Fibroblast of skin of scalp (primary cell): ENCODE measurements at regions not wholly inside any gene's neighbourhood (a gene's known extent, or its start where the extent isn't known, plus 50 kb on each side); places are given as distances from the start of the nearest gene placed in this dataset.

Experiments used
- DNase-seq: peaks from one replicate; pipeline ENCODE4 v3.0.0-alpha.2; 2013

DNA sequence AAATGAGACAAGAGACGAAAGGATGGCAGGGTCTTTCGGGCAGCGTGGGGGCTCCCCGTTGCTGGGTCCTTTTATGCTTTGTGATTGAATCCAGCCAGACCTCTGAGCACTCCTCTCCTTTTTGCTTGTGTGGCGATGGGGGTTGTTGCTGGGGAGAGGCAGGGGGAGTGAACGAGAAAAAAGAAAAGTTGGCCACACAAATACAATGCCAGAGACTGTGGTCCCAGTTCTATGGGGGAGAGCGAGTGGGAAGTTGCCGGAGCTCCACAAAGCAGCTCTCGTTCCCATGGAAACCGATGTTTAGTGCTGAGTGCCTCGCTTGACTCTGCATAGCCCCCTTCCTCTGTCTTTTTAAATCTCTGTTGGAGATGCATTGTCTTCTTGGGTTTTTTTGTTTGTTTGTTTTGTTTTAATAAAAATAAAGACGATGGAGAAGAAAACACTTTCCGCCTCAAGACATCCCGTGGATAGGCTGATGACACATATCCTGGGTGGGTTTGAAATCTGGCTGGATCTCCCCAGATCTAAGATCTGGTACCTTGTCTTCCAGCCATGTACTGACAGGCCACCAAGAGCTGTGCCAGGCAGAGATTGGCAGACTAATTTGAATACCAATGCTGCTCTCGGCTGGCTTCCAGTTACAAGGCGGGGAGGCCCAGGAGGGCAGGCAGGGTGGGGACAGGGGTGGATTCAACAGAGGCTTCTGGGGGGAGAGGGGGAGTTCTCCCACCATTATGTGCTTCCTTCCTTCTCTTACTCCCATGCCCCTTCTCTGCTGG is 529.3 kb downstream of the QKI start:
- DNase-seq, result peak; percentile 52

DNA sequence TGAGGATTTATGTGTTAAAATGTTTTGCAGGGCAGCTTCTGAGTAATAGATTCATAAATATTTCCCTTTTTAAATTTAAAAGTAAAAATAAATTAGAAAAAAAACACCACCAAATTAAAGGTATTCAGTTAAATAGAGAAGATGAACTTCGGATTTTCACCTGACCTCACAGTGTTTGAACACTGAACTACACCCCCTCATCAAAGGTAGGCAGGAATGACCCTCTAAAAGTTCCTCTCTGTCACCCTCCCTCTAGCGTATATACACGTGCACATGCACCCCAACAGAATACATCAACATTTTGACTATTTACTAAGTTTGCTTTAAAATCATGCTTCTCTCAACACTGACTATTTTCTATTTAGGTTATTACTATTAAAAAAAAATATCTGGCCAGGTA is 528.3 kb downstream of the QKI start:
- DNase-seq, result no peak

DNA sequence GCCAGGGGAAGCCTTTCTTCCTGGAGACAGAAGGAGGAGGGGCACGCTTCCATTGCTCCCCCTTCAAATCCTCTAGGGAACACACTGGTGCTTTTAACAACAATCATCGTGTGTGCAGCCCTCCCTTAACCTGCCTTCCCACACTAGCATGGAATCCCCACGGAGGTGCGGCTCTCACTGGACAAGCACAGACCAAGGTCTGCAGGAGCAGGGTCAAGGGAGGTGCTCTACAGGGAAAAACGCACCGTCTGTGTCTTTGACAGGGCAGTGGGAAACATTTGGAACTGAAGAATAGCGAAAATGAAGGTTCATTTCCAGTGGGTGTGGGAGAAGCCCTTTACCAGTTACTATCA is 527.1 kb downstream of the QKI start:
- DNase-seq, result no peak

DNA sequence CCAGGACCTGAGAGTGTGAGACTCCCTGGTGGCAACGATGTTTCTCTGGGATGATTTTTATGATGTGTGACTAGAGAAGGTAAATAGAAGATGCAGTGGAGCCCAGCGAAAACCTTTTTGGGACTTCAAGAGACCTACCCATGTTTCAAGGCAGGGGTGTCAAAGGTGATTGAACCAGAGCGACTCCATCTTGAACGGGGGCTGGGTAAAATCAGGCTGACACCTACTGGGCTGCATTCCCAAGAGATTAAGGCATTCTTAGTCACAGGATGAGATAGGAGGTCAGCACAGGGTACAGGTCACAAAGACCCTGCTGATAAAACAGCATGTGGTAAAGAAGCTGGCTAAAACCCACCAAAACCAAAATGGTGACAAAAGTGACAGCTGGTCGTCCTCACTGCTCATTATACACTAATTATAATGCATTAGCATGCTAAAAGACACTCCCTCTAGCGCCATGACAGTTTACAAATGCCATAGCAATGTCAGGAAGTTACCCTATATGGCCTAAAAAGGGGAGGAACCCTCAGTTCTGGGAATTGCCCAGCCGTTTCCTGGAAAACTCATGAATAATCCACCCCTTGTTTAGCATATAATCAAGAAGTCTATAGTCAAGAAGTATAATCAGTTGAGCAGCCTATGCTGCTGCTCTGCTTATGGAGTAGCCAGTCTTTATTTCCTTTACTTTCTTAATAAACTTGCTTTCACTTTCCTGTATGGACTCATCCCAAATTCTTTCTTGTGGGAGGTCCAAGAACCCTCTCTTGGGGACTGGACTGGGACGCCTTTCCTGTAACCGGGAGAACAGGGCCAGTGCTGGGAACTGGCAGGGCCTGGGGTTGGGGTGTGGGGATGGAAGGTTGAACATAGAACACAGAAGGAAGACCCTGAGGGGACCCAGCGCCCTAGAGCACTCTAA is 526.4 kb downstream of the QKI start:
- DNase-seq, result peak; percentile 37

DNA sequence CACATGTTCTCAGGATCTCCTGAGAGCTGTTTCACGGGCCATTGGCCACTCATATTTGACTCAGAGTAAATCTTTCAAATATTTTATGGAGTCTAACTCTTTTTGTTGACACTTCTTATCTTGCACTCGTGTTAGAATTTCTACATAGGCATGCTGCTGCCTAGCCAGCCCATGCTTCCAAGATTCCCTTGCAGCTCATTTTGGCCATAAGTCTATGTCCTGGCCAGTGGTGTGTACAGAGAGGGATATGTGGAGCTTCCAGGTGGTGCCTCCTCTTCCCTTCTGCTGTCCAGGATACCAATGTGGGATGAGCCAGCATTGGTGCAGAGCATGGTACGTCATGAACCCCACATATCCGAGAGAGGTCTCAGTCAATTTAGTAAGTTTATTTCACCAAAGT is 522.6 kb downstream of the QKI start:
- no peak for DNase-seq

DNA sequence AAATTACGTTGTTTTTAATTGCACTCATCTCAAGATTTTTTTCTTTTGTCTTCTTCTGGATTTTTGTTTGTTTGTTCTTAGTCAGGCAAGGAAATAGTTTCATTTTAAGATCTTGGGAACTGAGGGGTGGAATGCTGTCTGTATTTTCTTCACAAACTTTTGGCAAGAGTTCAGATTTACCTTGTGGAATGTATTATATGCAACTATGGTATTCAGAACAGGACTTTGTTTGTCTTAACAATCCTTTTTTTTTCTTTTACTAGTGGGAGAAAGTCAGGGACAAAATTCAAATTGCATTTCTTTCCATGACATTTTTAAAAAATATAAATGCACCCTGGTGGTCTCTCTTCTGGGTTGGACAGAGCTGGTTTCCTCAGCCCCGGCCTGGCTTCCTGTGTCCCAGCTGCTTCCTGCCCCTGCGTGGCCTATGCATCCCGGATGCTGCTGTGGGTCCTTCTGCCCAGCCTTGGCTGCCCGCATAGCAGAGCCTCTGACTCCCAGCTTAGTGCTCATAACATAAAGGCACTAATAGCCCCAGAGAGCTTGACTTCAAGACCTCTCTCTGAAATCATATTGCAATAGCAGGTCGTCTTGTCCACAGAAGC is 520.7 kb downstream of the QKI start:
- DNase-seq, result peak; percentile 38

DNA sequence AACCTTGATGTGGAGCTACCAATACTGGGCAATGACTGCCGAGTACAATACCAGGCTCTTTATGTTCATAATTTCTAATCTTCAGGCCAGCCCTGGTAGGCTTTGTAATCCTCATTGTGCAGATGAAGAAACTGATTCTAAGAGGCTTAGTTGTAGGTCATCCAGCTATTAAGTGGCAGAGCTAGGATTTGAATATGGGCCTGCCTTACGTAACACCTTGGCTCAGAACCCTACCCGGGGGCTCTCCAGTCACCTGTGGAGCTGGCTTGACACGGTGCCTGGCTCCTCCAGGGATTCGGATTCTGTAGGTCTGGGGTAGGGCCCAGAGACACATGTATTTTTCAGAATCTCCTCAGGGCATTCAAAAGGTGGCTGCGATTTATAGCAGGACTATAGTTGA is 515.5 kb downstream of the QKI start:
- no peak for DNase-seq

DNA sequence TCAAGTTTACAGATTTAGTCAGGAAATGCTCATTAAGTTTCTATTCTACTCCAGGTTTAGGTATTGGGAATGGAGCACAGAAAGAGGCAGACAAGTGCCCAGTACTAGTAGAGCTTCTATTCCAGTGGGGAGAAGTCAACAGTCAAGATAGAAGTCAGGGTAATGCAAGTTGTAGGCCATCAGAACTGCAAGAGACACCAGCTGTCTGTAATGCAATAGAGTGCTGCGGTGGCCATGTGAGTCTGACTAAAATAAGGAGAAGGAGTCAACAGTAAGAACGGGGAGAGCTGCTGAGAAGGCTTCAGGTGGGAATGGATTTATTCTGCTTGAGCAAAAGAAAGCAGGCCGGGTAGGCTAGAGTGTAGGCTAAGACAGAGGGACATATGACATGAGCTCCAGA is 515.0 kb downstream of the QKI start:
- no peak for DNase-seq

DNA sequence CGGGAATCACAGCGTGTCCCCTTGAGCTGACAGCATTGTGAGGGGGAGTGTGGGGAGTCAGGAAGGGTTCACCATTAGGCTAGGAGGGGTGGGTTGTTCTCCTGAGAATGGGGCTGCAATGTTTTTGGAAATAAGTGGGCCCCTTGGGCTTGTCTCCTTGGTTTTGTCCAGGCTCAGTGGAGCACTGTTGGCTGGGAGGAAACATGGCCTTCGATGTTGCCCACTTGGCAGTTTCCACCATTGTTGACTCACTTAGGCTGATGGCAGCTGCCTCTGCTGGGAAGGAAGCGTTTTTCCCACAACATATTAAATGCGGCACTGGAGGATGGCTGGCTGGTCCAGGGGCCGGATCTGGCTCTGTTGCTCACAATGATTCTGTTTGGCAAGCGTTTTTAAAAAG is 512.1 kb downstream of the QKI start:
- DNase-seq, result no peak

DNA sequence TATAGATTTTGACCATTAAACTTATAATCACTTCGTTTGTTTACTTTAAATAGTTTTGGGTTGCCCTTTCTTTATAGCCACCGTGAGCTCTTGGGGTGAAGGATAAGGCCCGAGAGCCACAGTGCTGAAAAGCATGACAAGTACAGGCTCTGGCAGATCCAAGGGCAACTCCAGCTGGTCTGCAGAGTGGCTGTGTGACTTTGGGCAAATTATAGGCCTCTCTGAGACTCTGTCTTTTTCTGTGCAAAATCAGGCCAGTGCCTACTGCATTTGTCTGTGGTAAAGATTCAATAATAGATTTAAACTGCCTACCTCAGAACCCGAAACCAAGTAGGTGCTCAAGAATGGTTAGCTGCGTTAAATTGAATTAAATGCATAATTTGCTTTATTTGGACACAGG is 511.3 kb downstream of the QKI start:
- no peak for DNase-seq

DNA sequence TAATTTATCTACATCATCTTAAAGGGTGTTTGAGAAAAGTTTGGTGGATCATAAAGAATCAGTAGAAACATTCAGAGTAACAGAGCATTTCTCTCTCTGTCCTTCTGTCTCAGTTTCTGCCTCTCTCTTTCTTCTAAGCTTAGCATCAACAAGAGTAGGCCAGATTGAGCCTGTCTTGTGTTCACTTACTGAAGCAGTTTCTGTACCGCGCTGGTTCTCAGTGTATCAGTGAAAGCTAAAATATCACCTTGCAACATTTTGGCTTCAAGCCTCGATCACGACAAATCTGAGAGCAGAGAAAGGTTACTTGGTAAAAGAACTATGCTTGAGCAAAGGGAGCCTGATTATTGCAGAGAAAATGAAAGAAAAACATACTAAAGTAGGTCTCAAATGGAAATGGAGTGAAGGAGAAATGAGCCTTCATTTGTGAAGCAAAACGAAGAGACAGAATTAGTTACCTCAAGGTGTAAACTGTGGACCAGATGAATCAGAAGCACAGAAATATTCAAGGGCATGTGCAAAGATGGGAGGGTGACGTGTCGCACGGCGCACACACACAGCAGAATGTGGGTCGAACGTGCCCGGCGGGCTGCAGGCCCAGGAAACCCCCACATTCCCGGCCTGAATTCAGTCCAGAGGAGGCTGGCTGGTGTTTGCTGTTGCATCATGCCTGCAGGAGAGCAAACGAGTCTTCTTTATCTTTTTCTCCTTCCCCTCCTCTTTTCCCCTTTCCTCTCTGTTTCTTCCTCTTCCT is 509.3 kb downstream of the QKI start:
- DNase-seq, result no peak

DNA sequence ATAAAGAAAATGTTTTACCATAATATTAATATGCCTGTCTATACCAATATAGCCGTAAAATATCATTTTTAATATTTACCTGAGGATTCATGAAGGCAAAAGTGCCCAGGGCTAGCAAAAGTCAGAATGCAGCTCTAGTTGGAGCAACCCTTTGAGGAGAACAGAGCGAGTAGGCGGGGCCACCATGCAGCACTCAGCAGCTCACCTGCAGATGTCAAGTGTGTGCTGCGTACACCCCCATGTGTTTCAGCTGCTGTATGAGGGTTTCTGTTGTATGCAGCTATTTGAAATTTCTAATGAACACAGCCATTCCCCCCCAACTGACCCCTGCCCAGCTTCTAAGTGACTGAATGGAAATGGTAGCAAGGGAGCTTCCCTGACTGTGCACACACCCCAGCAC is 508.0 kb downstream of the QKI start:
- DNase-seq, result no peak

DNA sequence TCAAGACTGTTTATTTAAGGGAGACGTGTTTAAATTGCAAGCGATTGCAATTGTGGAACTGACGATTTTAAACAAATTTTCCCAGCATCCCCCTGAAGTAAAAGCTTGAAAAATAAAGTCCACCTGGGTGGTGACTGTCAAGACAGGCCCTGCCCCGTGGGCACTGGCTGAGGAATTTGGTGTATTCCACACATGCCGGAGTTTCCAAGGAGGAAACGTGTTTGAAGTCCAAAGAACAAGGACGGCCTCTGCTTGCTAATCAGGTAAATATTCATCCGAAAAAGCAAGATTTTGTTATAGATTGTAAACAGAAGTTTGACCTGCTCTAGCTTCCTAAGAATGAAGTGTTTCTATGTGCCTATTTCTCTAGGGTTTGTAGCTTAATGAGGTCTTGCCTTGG is 505.1 kb downstream of the QKI start:
- DNase-seq, result no peak

DNA sequence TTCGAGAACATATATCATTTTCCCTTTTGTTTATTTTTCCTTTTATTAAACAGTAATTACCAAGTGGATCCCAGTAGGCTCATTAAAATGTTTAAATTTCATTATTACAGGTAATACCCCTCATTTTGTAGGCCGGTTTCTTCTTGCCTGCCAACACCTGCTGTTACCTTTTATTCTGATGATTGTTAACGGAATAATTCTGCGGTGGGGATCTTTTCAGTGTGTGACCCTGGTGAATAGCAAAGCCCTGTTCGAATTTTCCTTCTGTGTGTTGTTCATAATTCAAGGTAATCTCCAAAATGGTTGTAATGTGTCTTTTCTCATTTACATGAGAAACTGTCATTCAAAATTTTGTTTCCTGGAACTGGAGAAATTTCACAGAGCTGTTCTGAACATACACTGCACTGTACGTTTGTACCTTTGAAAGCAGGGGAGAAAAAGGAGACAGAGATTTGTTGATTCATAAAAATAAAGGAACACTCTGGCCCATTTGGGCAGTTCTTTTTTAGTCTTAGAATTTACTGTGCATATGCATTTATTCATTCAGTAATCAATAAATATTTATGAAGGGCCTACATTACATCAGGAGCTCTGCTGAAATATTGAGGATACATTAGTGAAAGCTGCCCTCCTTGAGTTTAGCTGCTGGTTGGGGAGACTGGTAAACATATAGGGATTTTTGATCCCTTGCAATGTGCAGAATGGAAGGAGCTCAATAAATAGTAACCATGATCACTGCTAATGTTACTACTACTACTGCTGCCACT is 502.0 kb downstream of the QKI start:
- no peak for DNase-seq

DNA sequence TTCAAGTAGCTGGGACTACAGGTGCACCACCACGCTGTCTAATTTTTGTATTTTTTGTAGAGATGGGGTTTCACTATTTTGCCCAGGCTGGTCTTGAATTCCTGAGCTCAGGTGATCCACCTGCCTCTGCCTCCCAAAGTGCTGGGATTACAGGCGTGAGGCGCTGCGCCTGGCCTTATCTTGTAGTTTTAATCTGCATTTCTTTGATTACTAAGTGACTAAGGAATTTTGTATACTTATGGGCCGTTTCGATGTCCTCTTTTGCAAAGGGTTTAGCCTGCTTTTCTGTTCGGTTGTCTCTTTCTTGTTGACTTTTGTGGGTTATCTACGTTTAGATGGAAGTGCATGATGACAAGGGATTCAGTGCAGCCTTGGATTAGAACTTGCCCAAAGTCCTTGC is 500.6 kb downstream of the QKI start:
- DNase-seq, result no peak

DNA sequence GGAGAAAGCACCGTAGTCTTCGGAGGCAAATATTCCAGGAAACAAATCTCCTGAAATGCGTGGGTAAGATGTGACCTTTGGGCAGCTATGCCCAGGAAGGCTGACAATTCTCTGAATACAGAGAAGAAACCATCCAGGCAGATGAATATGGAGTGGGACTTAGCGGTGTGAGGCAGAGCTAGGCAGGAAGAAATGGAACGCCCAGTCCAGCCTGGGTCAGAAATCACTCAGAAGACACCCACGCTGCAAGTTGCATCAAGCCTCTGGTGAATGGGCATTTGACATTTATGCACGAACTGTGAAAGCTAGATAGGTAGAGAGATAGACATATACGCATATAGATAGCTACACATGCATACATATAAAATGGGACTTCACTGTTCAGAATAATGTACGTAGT is 498.5 kb downstream of the QKI start:
- DNase-seq, result no peak

DNA sequence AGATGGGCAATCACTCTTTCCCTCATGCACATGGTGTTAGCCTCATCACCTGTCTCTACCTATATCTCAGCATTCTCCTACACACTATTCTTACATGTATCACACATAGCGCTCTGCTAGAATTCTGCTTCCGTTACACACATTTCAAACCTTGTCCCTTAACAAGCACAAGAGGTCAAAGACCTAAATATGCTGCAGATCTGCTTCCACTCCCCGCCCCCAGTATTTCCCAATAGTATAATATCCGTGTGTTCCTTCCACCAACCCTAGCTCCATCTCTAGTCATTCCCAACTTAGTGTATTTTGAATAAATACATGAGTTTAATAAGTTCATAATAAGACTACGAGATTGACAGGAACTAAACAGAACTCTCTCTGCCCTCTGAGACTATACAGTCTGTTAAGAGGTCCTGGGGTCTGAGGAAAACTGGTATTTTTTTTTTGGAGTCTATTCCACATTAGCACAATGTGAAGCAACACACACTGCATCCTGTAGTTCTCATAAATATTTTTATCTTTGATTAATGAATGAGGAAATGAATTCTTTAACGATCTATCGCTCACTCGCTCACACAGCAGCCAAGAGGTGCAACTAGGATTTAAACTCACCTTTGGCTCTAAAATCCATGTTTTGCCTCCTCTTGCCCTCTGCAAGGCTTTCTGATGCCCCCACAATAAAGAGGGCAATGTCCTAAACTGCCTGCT is 491.6 kb downstream of the QKI start:
- no peak for DNase-seq

DNA sequence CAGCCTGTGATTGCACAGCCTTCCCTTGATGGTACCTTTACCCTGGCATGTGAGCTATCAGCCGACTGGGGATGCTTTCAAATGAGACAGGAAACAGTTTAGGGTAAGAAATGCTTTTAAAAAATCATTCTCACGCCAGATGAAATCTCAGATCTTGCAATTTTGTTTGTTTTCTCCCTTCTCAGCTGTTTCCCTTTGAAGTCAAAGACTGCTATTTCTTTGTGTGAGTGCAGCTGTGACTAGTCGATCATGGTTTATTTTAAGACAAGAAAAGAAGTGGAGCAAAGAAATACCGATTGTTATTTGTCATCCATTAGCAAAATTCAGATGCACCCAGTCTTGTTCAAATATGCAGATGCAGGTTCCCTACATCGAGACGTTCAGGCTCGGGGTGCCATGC is 489.7 kb downstream of the QKI start:
- no peak for DNase-seq

DNA sequence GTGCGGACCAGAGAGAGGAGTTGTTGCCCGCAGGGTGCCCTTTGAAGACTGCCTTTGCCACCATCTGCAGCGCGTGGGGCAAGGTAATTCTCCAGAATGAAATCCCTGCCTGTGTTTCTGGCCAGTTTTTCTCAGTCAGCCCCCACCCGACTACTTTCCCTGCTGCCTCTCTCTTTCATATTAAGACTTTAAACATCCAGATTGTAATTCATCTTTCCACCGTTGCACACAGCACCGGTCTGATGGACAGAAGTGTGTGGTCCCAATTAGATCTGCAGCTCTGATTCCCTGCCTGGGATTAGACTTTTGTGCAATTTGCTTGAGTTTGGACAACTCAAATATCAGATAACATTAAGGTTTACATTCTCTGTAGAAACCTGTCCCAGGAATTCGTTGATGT is 489.0 kb downstream of the QKI start:
- no peak for DNase-seq

DNA sequence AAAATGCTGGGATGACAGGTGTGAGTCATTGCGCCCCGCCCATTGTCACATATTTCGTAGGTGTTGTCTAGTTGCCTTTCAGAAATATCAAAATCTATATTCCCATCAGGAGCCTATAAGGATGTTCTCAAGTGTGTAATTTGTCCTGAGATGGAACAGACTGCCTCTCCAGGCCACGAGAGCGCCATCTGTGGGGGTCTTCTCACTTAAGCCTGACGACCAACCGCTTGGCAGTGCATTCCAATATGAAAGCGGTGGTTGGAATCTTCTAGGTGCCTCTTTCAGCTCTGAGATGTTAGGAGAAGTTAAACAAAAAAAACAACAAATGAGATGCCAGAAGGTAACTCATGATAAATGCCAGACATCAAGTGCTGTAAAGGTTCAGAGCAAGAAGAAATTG is 488.5 kb downstream of the QKI start:
- DNase-seq, result no peak

DNA sequence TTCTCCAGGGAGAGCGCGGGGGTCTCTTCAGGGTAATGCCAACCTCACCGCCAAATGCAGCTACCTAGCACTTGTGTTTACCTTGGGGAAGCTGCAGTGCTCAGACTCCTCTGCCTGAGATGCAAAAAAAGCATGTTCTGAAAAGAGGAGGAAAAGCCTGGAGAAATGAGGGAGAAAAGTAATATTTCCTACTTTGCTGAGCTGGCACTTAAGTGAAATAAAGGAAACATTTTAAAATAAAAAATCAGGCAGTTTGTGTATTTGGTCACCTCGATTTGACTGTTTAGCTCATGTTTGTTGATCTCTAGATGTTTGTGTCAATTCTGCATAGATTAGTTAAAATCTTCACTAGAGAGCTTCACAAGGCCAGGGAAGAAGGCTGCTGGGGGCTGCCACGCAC is 487.2 kb downstream of the QKI start:
- DNase-seq, result no peak

DNA sequence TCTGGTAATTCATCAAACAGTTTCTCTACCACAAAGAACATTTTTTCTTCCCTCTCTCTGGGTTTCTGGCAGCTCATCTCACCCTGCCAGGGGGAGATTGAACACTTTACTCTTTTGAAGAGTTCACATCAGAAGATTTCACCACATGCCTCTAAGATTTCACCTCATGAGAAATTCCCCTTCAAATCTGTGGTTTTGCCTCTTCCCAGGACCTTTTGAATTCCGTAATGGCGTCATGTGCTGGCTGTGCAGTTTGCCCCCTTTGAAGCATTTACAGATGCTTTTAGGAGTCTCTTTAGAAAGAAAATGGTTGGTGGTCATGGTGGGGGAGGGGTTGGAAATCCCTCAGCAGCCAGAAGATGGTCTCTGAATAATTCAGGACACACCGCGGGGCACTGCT is 486.1 kb downstream of the QKI start:
- peak; percentile 67 for DNase-seq
